Parathyroid adenoma (tissue), 2 donors: ENCODE measurements at regions not wholly inside any gene's neighbourhood (a gene's known extent, or its start where the extent isn't known, plus 50 kb on each side); places are given as distances from the start of the nearest gene placed in this dataset.

ENCODE experiments used
- H2AFZ ChIP-seq: fragments of 300-600 bp; sonication (generic); one replicate; pipeline ENCODE4 v1.7.0; 2017; ENCODE audit warnings: antibody characterized with exemption, mild to moderate bottlenecking
- H3K27ac ChIP-seq: fragments of 300-600 bp; sonication (generic); one replicate; pipeline ENCODE4 v1.7.0; 2017
- H3K27me3 ChIP-seq: fragments of 300-600 bp; sonication (generic); one replicate; pipeline ENCODE4 v1.7.0; 2017; ENCODE audit warnings: low read length; ENCODE audit not compliant: control insufficient read depth, insufficient read depth
- H3K36me3 ChIP-seq: fragments of 300-600 bp; sonication (generic); one replicate; pipeline ENCODE4 v1.7.0; 2017; ENCODE audit warnings: low read length; ENCODE audit not compliant: control insufficient read depth, insufficient read depth
- H3K4me1 ChIP-seq: fragments of 300-600 bp; sonication (generic); one replicate; pipeline ENCODE4 v1.7.0; 2017; ENCODE audit warnings: control low read depth
- H3K4me2 ChIP-seq: fragments of 300-600 bp; sonication (generic); one replicate; pipeline ENCODE4 v1.7.0; 2017; ENCODE audit warnings: low read length
- H3K4me3 ChIP-seq: fragments of 300-600 bp; sonication (generic); one replicate; pipeline ENCODE4 v1.7.0; 2017; ENCODE audit warnings: low read depth, low read length
- H3K79me2 ChIP-seq: fragments of 300-600 bp; sonication (generic); one replicate; pipeline ENCODE4 v1.7.0; 2017; ENCODE audit warnings: control low read depth
- H3K9ac ChIP-seq: fragments of 300-600 bp; sonication (generic); one replicate; pipeline ENCODE4 v1.7.0; 2017; ENCODE audit warnings: mild to moderate bottlenecking
- H3K9me3 ChIP-seq: fragments of 300-600 bp; sonication (generic); one replicate; pipeline ENCODE4 v1.7.0; 2017; ENCODE audit warnings: low read length; ENCODE audit not compliant: control insufficient read depth
- TF ChIP-seq, protein P1 (sequence below): fragments of 300-600 bp; sonication (generic); IDR thresholded peaks from one replicate; pipeline ENCODE4 v1.7.0; 2017; ENCODE audit warnings: antibody characterized with exemption, mild to moderate bottlenecking
- donor health status: primary hyperparathyroidism.

DNA sequence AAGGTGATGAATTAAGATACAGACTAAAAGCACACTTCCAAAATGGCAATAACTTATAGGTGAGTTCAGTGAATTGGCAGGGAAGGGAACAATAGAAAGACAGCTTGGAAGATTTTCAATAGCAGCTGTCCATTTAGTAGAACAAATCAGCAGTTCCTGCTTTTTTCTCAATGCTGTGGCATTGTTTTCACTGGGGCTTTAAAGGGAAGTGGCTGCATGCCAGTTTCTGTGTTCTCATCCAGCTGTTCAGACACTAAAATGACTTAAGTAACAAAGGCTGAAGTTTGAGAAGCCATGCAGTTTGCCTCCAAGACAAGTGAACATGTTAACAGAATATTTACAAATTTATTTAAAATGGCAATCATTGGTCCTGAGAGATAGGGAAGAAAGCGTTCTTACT lies 291.9 kb downstream of the FAM47A start:
- TF ChIP-seq, protein P1, sequence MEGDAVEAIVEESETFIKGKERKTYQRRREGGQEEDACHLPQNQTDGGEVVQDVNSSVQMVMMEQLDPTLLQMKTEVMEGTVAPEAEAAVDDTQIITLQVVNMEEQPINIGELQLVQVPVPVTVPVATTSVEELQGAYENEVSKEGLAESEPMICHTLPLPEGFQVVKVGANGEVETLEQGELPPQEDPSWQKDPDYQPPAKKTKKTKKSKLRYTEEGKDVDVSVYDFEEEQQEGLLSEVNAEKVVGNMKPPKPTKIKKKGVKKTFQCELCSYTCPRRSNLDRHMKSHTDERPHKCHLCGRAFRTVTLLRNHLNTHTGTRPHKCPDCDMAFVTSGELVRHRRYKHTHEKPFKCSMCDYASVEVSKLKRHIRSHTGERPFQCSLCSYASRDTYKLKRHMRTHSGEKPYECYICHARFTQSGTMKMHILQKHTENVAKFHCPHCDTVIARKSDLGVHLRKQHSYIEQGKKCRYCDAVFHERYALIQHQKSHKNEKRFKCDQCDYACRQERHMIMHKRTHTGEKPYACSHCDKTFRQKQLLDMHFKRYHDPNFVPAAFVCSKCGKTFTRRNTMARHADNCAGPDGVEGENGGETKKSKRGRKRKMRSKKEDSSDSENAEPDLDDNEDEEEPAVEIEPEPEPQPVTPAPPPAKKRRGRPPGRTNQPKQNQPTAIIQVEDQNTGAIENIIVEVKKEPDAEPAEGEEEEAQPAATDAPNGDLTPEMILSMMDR, result no peak
- Histone ChIP-seq H3K79me2 (no peaks in the 10 kb centered on the region), H3K4me3 (no peak overlapping the region), H2AFZ (no peak overlapping the region), H3K9me3 (no peaks in the 10 kb centered on the region), H3K27me3 (no peaks in the 10 kb centered on the region), H3K4me1 (no peaks in the 10 kb centered on the region), H3K36me3 (no peaks in the 10 kb centered on the region), H3K27ac (no peak overlapping the region), H3K9ac (no peak overlapping the region), H3K4me2 (no peak overlapping the region)

DNA sequence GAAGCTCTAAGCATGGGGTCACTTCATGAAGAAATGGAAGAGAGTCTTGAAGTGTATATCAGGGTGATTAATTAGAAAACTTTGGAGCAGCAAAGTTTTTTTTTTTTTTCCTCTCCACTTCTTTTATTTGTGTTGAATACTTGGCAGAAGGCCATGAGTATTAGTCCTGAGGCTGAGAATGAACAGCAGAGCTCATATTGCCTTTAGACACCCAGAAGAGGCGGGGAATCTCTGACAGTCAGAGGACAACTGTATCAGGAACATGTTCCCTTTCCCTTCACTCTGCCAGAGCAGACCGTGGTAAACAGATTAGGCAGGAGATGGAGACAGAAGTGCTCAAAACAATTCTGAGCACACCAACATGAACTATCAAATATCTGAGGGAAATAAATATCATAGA lies 300.9 kb downstream of the FAM47A start:
- Histone ChIP-seq H3K27me3 (no peaks in the 10 kb centered on the region), H3K4me1 (no peaks in the 10 kb centered on the region), H3K4me3 (no peak overlapping the region)

DNA sequence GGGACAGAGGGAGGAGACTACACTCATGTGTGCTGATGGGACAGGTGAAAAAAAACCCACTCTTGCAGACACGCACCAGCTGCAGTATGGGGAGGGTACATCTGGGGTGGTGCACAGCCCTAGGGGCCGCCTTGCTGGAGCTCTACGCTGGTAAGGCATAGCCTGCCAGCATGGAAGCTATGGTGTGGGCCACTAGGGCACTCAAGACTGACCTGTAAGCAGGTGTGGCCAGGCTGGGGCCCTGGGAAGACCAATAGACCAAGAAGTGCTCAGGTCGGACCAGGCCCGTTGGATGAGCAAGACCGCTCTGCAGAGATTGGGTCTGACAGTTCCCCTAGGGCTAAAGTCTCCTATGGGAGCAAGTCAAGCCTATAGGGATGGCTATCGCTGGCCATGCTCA lies 314.8 kb downstream of the FAM47A start:
- no peaks in the 10 kb centered on the region for H3K27me3 ChIP-seq
- H3K9ac ChIP-seq, result no peak overlapping the region
- TF ChIP-seq, protein P1, result no peak
- no peaks in the 10 kb centered on the region for H3K9me3 ChIP-seq
- no peak overlapping the region for H3K4me3 ChIP-seq
- no peak overlapping the region for H3K27ac ChIP-seq
- H3K79me2 ChIP-seq, result no peaks in the 10 kb centered on the region
- H3K4me2 ChIP-seq, result no peak overlapping the region
- no peak overlapping the region for H2AFZ ChIP-seq
- no peaks in the 10 kb centered on the region for H3K36me3 ChIP-seq
- no peaks in the 10 kb centered on the region for H3K4me1 ChIP-seq

More for the DNA sequence above, 300.9 kb downstream of the FAM47A start:
- no peak overlapping the region for H3K4me2 ChIP-seq
- TF ChIP-seq, protein P1, result no peak
- H3K9ac ChIP-seq, result no peak overlapping the region
- H3K9me3 ChIP-seq, result no peaks in the 10 kb centered on the region
- no peaks in the 10 kb centered on the region for H3K79me2 ChIP-seq
- no peak overlapping the region for H3K27ac ChIP-seq
- no peak overlapping the region for H2AFZ ChIP-seq
- H3K36me3 ChIP-seq, result no peaks in the 10 kb centered on the region

DNA sequence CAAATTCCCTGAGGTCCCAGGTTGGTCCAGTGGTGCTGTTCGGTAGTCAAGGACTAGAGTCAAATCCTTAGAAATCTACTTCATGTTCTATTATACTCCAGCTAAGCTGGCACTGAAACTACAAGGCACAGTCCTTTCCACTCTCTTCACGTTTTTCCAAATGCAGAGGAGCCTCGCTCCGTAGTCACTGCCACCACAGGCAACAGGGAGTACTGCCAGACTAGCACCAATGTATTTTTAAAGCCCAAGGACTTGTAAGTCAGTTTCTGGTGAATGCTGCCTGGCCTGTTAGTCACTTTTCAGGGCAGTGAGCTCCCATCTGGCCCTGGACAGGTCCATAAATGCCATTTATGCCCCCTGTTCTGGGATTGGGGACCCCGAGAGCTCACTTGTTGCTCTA lies 323.5 kb downstream of the FAM47A start:
- no peaks in the 10 kb centered on the region for H3K4me1 ChIP-seq
- no peaks in the 10 kb centered on the region for H3K9me3 ChIP-seq
- H3K27me3 ChIP-seq, result no peaks in the 10 kb centered on the region
- H3K4me3 ChIP-seq, result no peak overlapping the region
- TF ChIP-seq, protein P1, result no peak
- no peak overlapping the region for H3K4me2 ChIP-seq
- H3K36me3 ChIP-seq, result no peaks in the 10 kb centered on the region
- H3K9ac ChIP-seq, result no peak overlapping the region
- H3K79me2 ChIP-seq, result no peaks in the 10 kb centered on the region
- no peak overlapping the region for H3K27ac ChIP-seq
- no peak overlapping the region for H2AFZ ChIP-seq

DNA sequence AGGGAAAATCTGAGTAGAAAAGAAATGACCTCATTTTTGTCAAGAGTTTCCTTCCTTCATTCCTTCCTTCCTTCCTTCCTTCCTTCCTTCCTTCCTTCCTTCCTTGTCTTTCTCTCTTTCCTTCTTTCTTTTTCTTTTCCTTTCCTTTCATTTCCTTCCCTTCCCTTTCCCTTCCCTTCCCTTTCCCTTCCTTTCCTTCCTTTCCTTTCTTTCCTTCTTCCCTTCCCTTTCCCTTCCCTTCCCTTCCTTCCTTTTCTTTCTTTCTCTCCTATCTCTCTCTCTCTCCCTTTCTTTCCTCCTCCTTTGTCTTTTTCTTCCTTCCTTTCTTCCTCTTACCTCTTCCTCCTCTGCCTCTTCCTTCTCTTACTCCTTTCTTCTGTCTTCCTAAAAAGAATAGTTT lies 347.6 kb downstream of the FAM47A start:
- Histone ChIP-seq H3K36me3 (no peaks in the 10 kb centered on the region), H3K27me3 (no peaks in the 10 kb centered on the region), H3K4me1 (no peaks in the 10 kb centered on the region), H3K4me2 (no peak overlapping the region), H3K9ac (no peak overlapping the region), H3K79me2 (no peaks in the 10 kb centered on the region), H3K27ac (no peak overlapping the region), H3K9me3 (no peaks in the 10 kb centered on the region), H3K4me3 (no peak overlapping the region), H2AFZ (no peak overlapping the region)
- TF ChIP-seq, protein P1, result no peak
